ENCODE measurements at regions not wholly inside any gene's neighbourhood (a gene's known extent, or its start where the extent isn't known, plus 50 kb on each side); places are given as distances from the start of the nearest gene placed in this dataset.

GRCh38 chr15:94535298-94536048 is 304.1 kb downstream of the MCTP2 start:
- DNase-seq (ENCODE audit: low spot score in 2 of 2) (no peak), FAIRE-seq (no peak)

- FAIRE-seq = no peak
- DNase-seq (ENCODE audit: low spot score in 2 of 2) = no peak
Measured at GRCh38 chr15:94536549-94536948, 305.2 kb downstream of the MCTP2 start.

- FAIRE-seq (no peak), DNase-seq (ENCODE audit: low spot score in 2 of 2) (no peak)
Measured at GRCh38 chr15:94538280-94538679, 306.9 kb downstream of the MCTP2 start.

- DNase-seq (ENCODE audit: low spot score in 2 of 2) = no peak
- FAIRE-seq = no peak
Measured at GRCh38 chr15:94542391-94542790, 311.0 kb downstream of the MCTP2 start.

- FAIRE-seq (no peak), DNase-seq (ENCODE audit: low spot score in 2 of 2) (no peak)
Measured at GRCh38 chr15:94546808-94547207, 315.4 kb downstream of the MCTP2 start.

- FAIRE-seq = no peak
- no peak for DNase-seq (ENCODE audit: low spot score in 2 of 2)
Measured at GRCh38 chr15:94547711-94548110, 316.4 kb downstream of the MCTP2 start.

GRCh38 chr15:94555841-94556519 is 324.6 kb downstream of the MCTP2 start:
- FAIRE-seq (no peak), DNase-seq (ENCODE audit: low spot score in 2 of 2) (no peak)

- DNase-seq (ENCODE audit: low spot score in 2 of 2) (no peak), FAIRE-seq (no peak)
Measured at GRCh38 chr15:94561036-94561689, 329.8 kb downstream of the MCTP2 start.

- DNase-seq (ENCODE audit: low spot score in 2 of 2) = no peak
- peak; percentile 39 for FAIRE-seq
Measured at GRCh38 chr15:94563456-94563855, 332.1 kb downstream of the MCTP2 start.

GRCh38 chr15:94576889-94577533 is 345.6 kb downstream of the MCTP2 start:
- FAIRE-seq (no peak), DNase-seq (ENCODE audit: low spot score in 2 of 2) (no peak)

- no peak for FAIRE-seq
- DNase-seq (ENCODE audit: low spot score in 2 of 2) = no peak
Measured at GRCh38 chr15:94579286-94579685, 347.9 kb downstream of the MCTP2 start.

- DNase-seq (ENCODE audit: low spot score in 2 of 2) = no peak
- no peak for FAIRE-seq
Measured at GRCh38 chr15:94580211-94580885, 349.0 kb downstream of the MCTP2 start.

- FAIRE-seq = no peak
- DNase-seq (ENCODE audit: low spot score in 2 of 2) = no peak
Measured at GRCh38 chr15:94582368-94582767, 351.0 kb downstream of the MCTP2 start.

GRCh38 chr15:94584833-94585244 is 353.5 kb downstream of the MCTP2 start:
- DNase-seq (ENCODE audit: low spot score in 2 of 2) = no peak
- no peak for FAIRE-seq

GRCh38 chr15:94586099-94586498 is 354.7 kb downstream of the MCTP2 start:
- FAIRE-seq (no peak), DNase-seq (ENCODE audit: low spot score in 2 of 2) (no peak)

- FAIRE-seq (no peak), DNase-seq (ENCODE audit: low spot score in 2 of 2) (no peak)
Measured at GRCh38 chr15:94587113-94587512, 355.8 kb downstream of the MCTP2 start.

- DNase-seq (ENCODE audit: low spot score in 2 of 2) = no peak
- FAIRE-seq = no peak
Measured at GRCh38 chr15:94588993-94589392, 357.6 kb downstream of the MCTP2 start.

GRCh38 chr15:94592495-94592894 is 361.1 kb downstream of the MCTP2 start:
- no peak for FAIRE-seq
- DNase-seq (ENCODE audit: low spot score in 2 of 2) = no peak

GRCh38 chr15:94596707-94597106 is 365.3 kb downstream of the MCTP2 start:
- DNase-seq (ENCODE audit: low spot score in 2 of 2) = no peak
- FAIRE-seq = no peak

- FAIRE-seq (no peak), DNase-seq (ENCODE audit: low spot score in 2 of 2) (no peak)
Measured at GRCh38 chr15:94600505-94600904, 369.1 kb downstream of the MCTP2 start.
